ENCODE measurements at regions not wholly inside any gene's neighbourhood (a gene's known extent, or its start where the extent isn't known, plus 50 kb on each side); places are given as distances from the start of the nearest gene placed in this dataset.
A peak's percentile ranks its signal among the peaks of the same experiment; 100 is the strongest.

- intact Hi-C loops (cut with DNase I): no loop called here
- no peak overlapping the region for H3K4me3 ChIP-seq (ENCODE audit: low read length in 3 of 3)
- H3K9ac ChIP-seq (ENCODE audit: low read length in 3 of 3): no peak overlapping the region
- no peak for FAIRE-seq
- H3K4me1 ChIP-seq (ENCODE audit: control insufficient read depth in 2 of 3, insufficient read depth in 2 of 3, low read depth in 1 of 3, low read length in 3 of 3): no peaks in the 10 kb centered on the region
- DNase-seq: no peak
- H3K36me3 ChIP-seq (ENCODE audit: control insufficient read depth in 2 of 3, insufficient read depth in 3 of 3, low read length in 3 of 3): no peaks in the 10 kb centered on the region
- TF ChIP-seq CTCF (IDR thresholded peaks at IDR 0.05; ENCODE audit: borderline replicate concordance, extremely low read depth, insufficient read depth): no peak
- H3K9me3 ChIP-seq (ENCODE audit: control insufficient read depth in 2 of 3, insufficient read depth in 1 of 3, low read length in 3 of 3): no peaks in the 10 kb centered on the region
- H3K27ac ChIP-seq (ENCODE audit: low read depth in 2 of 2, low read length in 2 of 2): no peak overlapping the region
- H3K27me3 ChIP-seq (ENCODE audit: control insufficient read depth, insufficient read depth, low read length): no peaks in the 10 kb centered on the region
These were observed 363.7 kb upstream of the FSIP2 start for GRCh38 chr2:185374878-185375277.

GRCh38 chr2:185375731-185376130 lies 362.9 kb upstream of the FSIP2 start:
- no peaks in the 10 kb centered on the region for H3K9me3 ChIP-seq (ENCODE audit: control insufficient read depth in 2 of 3, insufficient read depth in 1 of 3, low read length in 3 of 3)
- no peak overlapping the region for H3K4me3 ChIP-seq (ENCODE audit: low read length in 3 of 3)
- intact Hi-C loops (cut with DNase I): no loop called here
- no peak overlapping the region for H3K27ac ChIP-seq (ENCODE audit: low read depth in 2 of 2, low read length in 2 of 2)
- peak; percentile 15 for FAIRE-seq
- H3K27me3 ChIP-seq (ENCODE audit: control insufficient read depth, insufficient read depth, low read length): no peaks in the 10 kb centered on the region
- no peaks in the 10 kb centered on the region for H3K4me1 ChIP-seq (ENCODE audit: control insufficient read depth in 2 of 3, insufficient read depth in 2 of 3, low read depth in 1 of 3, low read length in 3 of 3)
- no peak overlapping the region for H3K9ac ChIP-seq (ENCODE audit: low read length in 3 of 3)
- no peak for DNase-seq
- TF ChIP-seq CTCF (IDR thresholded peaks at IDR 0.05; ENCODE audit: borderline replicate concordance, extremely low read depth, insufficient read depth): no peak
- no peaks in the 10 kb centered on the region for H3K36me3 ChIP-seq (ENCODE audit: control insufficient read depth in 2 of 3, insufficient read depth in 3 of 3, low read length in 3 of 3)

- TF ChIP-seq CTCF (IDR thresholded peaks at IDR 0.05; ENCODE audit: borderline replicate concordance, extremely low read depth, insufficient read depth): no peak
- Histone ChIP-seq H3K4me3 (ENCODE audit: low read length in 3 of 3) (no peak overlapping the region), H3K4me1 (ENCODE audit: control insufficient read depth in 2 of 3, insufficient read depth in 2 of 3, low read depth in 1 of 3, low read length in 3 of 3) (peaks cover 0 to 3% (median 0%) of the 10 kb centered on the region in 3 donors), H3K36me3 (ENCODE audit: control insufficient read depth in 2 of 3, insufficient read depth in 3 of 3, low read length in 3 of 3) (no peaks in the 10 kb centered on the region), H3K9ac (ENCODE audit: low read length in 3 of 3) (no peak overlapping the region), H3K27ac (ENCODE audit: low read depth in 2 of 2, low read length in 2 of 2) (no peak overlapping the region), H3K9me3 (ENCODE audit: control insufficient read depth in 2 of 3, insufficient read depth in 1 of 3, low read length in 3 of 3) (no peaks in the 10 kb centered on the region), H3K27me3 (ENCODE audit: control insufficient read depth, insufficient read depth, low read length) (no peaks in the 10 kb centered on the region)
- no peak for DNase-seq
- no peak for FAIRE-seq
- intact Hi-C loops (cut with DNase I): no loop called here
These were observed 357.0 kb upstream of the FSIP2 start for GRCh38 chr2:185381631-185382030.

Data from kidney (tissue), 13 donors.